ENCODE measurements at regions not wholly inside any gene's neighbourhood (a gene's known extent, or its start where the extent isn't known, plus 50 kb on each side); places are given as distances from the start of the nearest gene placed in this dataset.
"Not testable (repeated sequence)": the region's sequence is repeated elsewhere in the genome, so short reads cannot be mapped to it uniquely, and the experiment has no call there.

GRCh38 chr14:87240319-87240718, 752.7 kb downstream of the GALC start:
- DNase-seq (ENCODE audit: low spot score) = not testable (repeated sequence)

- DNase-seq (ENCODE audit: low spot score) = no peak
Measured at GRCh38 chr14:87233806-87234384, 759.1 kb downstream of the GALC start.

GRCh38 chr14:87233266-87233665, 759.7 kb downstream of the GALC start:
- DNase-seq (ENCODE audit: low spot score) = no peak

- DNase-seq (ENCODE audit: low spot score) = no peak
Measured at GRCh38 chr14:87231336-87232026, 761.5 kb downstream of the GALC start.

GRCh38 chr14:87230726-87231125, 762.3 kb downstream of the GALC start:
- no peak for DNase-seq (ENCODE audit: low spot score)

- no peak for DNase-seq (ENCODE audit: low spot score)
Measured at GRCh38 chr14:87229131-87229530, 763.9 kb downstream of the GALC start.

- DNase-seq (ENCODE audit: low spot score) = no peak
Measured at GRCh38 chr14:87217023-87217422, 776.0 kb downstream of the GALC start.

GRCh38 chr14:87214558-87214957, 778.4 kb downstream of the GALC start:
- no peak for DNase-seq (ENCODE audit: low spot score)

- no peak for DNase-seq (ENCODE audit: low spot score)
Measured at GRCh38 chr14:87207756-87208155, 785.2 kb downstream of the GALC start.

- no peak for DNase-seq (ENCODE audit: low spot score)
Measured at GRCh38 chr14:87205811-87206210, 787.2 kb downstream of the GALC start.

GRCh38 chr14:87203346-87203745, 789.6 kb downstream of the GALC start:
- no peak for DNase-seq (ENCODE audit: low spot score)

- DNase-seq (ENCODE audit: low spot score) = no peak
Measured at GRCh38 chr14:87199381-87199780, 793.6 kb downstream of the GALC start.

GRCh38 chr14:87196436-87196835, 796.5 kb downstream of the GALC start:
- DNase-seq (ENCODE audit: low spot score) = no peak

GRCh38 chr14:87187786-87188185, 805.2 kb downstream of the GALC start:
- no peak for DNase-seq (ENCODE audit: low spot score)

GRCh38 chr14:87186737-87187136, 806.2 kb downstream of the GALC start:
- DNase-seq (ENCODE audit: low spot score) = no peak

- DNase-seq (ENCODE audit: low spot score) = no peak
Measured at GRCh38 chr14:87185961-87186560, 806.9 kb downstream of the GALC start.

GRCh38 chr14:87184180-87184579, 808.8 kb downstream of the GALC start:
- DNase-seq (ENCODE audit: low spot score) = no peak

- DNase-seq (ENCODE audit: low spot score) = no peak
Measured at GRCh38 chr14:87181288-87181687, 811.7 kb downstream of the GALC start.

GRCh38 chr14:87179936-87180335, 813.0 kb downstream of the GALC start:
- no peak for DNase-seq (ENCODE audit: low spot score)

- DNase-seq (ENCODE audit: low spot score) = no peak
Measured at GRCh38 chr14:87178277-87178676, 814.7 kb downstream of the GALC start.

GRCh38 chr14:87175175-87175574, 817.8 kb downstream of the GALC start:
- no peak for DNase-seq (ENCODE audit: low spot score)

GRCh38 chr14:87171141-87171540, 821.8 kb downstream of the GALC start:
- no peak for DNase-seq (ENCODE audit: low spot score)

GRCh38 chr14:87170179-87170578, 822.8 kb downstream of the GALC start:
- no peak for DNase-seq (ENCODE audit: low spot score)

- DNase-seq (ENCODE audit: low spot score) = no peak
Measured at GRCh38 chr14:87169362-87169761, 823.6 kb downstream of the GALC start.
